HG03378 (cell line): ENCODE measurements at regions not wholly inside any gene's neighbourhood (a gene's known extent, or its start where the extent isn't known, plus 50 kb on each side); places are given as distances from the start of the nearest gene placed in this dataset.

ENCODE experiments used
- ATAC-seq: cut with Tn5 transposase; IDR thresholded peaks from one replicate; pipeline ENCODE4 v1.9.1; 2021; ENCODE audit warnings: mild to moderate bottlenecking, moderate library complexity; ENCODE audit not compliant: unreplicated experiment

DNA sequence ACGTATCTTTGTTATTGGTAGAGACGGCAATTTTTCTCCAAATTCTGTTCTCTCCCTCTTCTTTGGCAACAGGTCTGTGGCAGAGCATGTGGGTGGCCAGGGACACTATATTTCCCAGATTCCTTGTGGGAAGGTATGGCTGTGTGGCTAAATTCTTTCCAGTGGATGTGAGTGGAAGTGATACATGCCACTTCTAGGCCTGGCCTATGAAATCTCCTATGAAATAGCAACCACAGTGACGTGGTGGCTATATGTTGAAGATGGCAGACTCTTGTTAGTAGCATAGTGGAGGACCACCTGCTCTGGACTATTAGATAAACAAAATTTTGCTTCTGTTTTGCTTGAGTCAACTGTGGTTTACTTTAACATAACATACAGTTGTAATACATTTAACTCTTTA lies 243.3 kb downstream of the IL20RB start:
- no peak for ATAC-seq

DNA sequence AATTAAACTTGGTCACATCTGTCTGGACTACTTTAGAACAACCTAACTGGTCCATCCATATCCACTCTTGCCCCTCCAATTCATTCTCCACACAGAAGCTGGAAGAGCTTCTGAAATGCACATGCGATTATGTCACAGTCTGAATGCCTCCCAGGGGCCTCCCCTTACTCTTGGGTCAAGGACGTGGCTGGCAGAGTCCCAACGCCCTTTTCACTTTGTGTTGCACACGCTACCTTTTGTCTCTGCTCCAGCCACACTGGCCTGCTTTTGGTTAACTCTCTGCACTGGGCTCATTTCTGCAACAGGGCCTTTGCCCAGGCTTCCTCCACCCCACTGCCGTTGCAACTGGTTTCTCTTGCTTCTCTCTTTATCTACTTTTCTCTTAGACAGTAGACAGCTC lies 245.2 kb downstream of the IL20RB start:
- no peak for ATAC-seq

GRCh38 chr3:137204409-137204808 lies 246.6 kb downstream of the IL20RB start:
- ATAC-seq = no peak

GRCh38 chr3:137205394-137206045 lies 247.7 kb downstream of the IL20RB start:
- no peak for ATAC-seq

GRCh38 chr3:137207616-137208015 lies 249.8 kb downstream of the IL20RB start:
- no peak for ATAC-seq

- no peak for ATAC-seq
Measured at GRCh38 chr3:137217733-137218132, 259.9 kb downstream of the IL20RB start.

DNA sequence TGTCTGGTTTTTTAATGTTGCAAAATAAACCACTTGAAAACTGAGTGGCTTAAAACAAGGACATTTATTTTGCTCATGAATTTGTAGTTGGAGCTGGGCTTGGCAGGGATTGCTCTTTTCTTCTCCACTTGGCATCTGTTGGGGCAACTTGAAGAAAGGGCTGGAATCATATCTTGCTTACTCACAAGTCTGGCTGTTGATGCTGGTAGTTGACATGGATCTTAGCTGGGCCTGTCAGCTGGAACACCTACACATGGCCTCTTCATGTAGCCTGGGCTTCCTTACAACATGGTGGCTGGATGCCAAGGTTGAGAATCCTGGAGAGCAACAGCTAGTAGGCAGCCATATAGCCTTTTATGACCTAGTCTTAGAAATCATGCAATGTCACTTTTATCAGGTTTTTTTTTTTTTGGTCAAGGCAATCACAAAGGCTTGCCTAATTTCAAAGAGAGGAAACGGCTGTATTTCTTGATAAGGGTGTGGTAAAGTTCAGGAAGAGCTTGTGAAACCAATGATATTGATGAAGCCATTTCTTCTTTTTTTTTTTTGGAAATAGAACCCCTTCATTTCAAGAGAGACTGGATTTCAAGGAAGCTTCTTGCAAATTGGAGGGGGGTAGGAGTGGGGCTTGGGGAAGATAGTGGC lies 262.1 kb downstream of the IL20RB start:
- no peak for ATAC-seq

GRCh38 chr3:137222736-137223225 lies 265.0 kb downstream of the IL20RB start:
- no peak for ATAC-seq

- no peak for ATAC-seq
Measured at GRCh38 chr3:137224464-137224863, 266.7 kb downstream of the IL20RB start.

DNA sequence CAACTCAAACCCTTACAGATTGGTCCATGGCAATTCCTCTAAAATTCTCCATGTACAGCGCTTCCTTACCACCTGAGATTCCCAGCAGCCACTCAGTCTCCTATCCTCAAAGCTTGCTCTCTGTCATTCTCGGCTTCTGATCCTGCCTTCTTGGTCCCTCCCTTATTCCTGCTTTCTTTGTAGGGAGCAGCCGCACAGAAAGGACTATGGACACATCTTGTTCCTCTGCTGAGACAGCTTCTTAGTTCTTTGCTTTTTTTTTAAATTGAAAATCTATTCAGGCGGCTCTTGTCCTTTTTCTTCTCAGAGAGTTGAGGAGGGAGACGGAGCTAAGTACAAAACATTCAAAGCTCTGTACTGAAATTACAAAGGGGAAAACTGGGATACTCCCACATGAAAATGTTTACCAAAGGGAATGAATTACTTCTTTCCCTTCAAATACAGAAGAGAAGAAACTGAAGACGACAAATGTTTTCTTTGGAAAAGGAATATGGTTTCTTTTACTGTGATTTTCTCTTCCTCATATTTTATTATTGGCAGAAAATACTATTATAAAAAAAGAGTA lies 285.1 kb downstream of the IL20RB start:
- no peak for ATAC-seq

GRCh38 chr3:137246491-137246890 lies 288.7 kb downstream of the IL20RB start:
- ATAC-seq = no peak

- ATAC-seq = no peak
Measured at GRCh38 chr3:137249311-137249940, 291.6 kb downstream of the IL20RB start.

- no peak for ATAC-seq
Measured at GRCh38 chr3:137259089-137259488, 301.3 kb downstream of the IL20RB start.

DNA sequence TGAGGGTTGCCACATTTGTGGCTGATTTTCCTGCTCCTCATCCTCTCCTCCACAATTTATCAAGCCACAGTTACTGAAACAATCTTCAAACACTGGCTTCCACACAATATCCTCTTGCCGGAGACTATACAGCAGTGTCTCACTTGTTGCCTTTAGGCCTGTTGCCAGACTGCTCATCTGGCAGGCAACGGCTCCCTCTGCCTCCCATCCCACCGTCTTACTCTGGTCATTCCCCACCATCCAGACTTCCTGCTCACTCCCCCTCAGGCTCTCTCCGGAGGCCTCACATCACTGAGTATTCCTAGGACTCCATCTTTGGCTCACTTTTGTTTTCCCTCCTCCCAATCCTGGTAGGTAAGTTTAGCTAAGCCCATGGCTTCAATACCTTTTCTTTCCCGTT lies 301.9 kb downstream of the IL20RB start:
- no peak for ATAC-seq

GRCh38 chr3:137264071-137264820 lies 306.5 kb downstream of the IL20RB start:
- ATAC-seq = no peak

DNA sequence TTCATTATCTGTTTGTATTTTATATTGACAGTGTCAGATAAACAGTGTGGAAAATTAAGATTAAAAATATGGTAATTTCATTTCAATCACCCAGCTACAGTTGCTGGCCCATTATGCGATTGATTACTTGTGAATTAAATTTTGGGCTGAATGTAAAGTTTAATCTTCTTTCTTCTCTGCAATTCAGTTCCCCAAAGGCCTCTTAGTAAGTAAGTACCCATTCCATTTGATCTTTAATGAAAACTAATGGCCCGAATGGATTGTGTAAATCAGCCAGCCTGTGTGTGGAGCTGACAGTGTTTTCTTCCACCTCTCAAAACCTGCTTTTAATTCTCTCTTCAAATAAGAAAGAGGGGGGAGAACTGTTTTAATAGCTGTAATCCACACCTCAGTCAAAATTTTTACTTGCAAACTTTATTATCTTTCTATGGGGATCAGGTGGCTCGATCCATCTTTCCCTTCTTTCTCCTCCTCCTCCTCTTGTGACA lies 307.1 kb downstream of the IL20RB start:
- no peak for ATAC-seq

GRCh38 chr3:137282871-137283270 lies 325.1 kb downstream of the IL20RB start:
- no peak for ATAC-seq

- no peak for ATAC-seq
Measured at GRCh38 chr3:137285924-137286323, 328.1 kb downstream of the IL20RB start.

- no peak for ATAC-seq
Measured at GRCh38 chr3:137293086-137293485, 335.3 kb downstream of the IL20RB start.

DNA sequence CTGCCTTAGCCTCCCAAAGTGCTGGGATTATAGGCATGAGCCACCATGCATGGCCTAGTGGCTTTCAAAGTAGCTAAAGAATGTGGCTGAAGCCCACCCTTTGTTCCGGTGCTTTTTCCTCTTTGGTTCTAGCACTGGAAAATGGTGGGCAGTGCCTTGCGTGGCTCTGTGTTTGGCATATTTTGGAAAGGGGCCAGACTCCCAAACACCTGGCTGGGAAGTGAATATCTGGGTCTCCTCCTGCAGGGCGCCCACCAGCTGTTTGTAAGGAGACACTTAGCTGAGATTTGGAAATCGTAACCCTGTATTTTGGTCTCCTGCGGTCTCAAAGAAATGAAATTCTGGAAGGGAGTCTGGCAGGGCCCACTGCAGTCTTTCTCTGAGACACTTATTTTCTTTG lies 336.4 kb downstream of the IL20RB start:
- ATAC-seq = no peak

DNA sequence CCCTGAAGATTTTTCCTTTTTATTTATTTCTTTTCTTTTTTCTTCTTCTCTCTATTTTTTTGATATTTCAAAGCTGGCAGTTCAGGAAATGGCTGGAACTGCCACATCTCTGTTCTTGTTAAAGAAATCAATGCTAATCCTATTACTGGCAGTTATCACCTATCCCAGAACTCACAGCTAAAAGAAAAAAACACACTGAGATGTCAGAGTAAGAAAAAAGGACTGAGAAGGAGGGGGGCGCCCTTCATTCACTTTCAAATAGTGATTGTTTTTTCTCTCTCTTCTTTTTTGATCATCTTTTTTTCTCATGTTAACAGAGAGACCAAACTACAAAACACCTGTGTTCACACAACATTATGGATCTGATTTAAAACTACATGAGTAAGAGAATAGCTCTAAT lies 337.1 kb downstream of the IL20RB start:
- ATAC-seq = no peak
